Adrenal gland (tissue), 9 donors: ENCODE measurements at regions not wholly inside any gene's neighbourhood (a gene's known extent, or its start where the extent isn't known, plus 50 kb on each side); places are given as distances from the start of the nearest gene placed in this dataset.

Experiments used
- DNase-seq, 7 donors: peaks; one replicate each; pipeline ENCODE4 v3.0.0-alpha.2; 2019 to 2020
- H3K27ac ChIP-seq, 5 donors: fragments of 200-600 bp; sonication (generic) in 4 of 5; 1 replicate in 3 of 5; 2 replicates in 2 of 5; pipeline versions ENCODE4 v1.5.1 to v1.8.0; 2016 to 2020; ENCODE audit warnings: mild to moderate bottlenecking in 1 of 5
- H3K27me3 ChIP-seq: fragments of 200-600 bp; 2 replicates; pipeline ENCODE4 v1.8.0; 2021
- H3K36me3 ChIP-seq, 2 donors: fragments of 200-600 bp; replicated peaks in 1 of 2; 1 replicate in 1 of 2; 2 replicates in 1 of 2; pipeline versions ENCODE4 v1.5.1 to v1.8.0; 2018 to 2022
- H3K4me1 ChIP-seq, 2 donors: fragments of 200-600 bp; replicated peaks in 1 of 2; 1 replicate in 1 of 2; 2 replicates in 1 of 2; pipeline versions ENCODE4 v1.5.1 to v1.8.0; 2018 to 2021
- H3K4me3 ChIP-seq, 4 donors: fragments of 200-600 bp; sonication (generic) in 3 of 4; one replicate each; pipeline ENCODE4 v1.5.1; 2016 to 2018
- H3K9me3 ChIP-seq, 3 donors: fragments of 200-600 bp; sonication (generic) in 1 of 3; replicated peaks in 1 of 3; 1 replicate in 2 of 3; 2 replicates in 1 of 3; pipeline versions ENCODE4 v1.5.1 to v1.8.0; 2016 to 2021
- CTCF ChIP-seq, 6 experiments: fragments of 450-650 bp in 4 of 6; fragments of 200-600 bp in 2 of 6; sonication (generic) in 1 of 6; IDR thresholded peaks; 1 replicate in 5 of 6; 2 replicates in 1 of 6; pipeline versions ENCODE4 v1.5.1 to v1.8.0; 2016 to 2021; ENCODE audit warnings: antibody characterized with exemption in 6 of 6, mild to moderate bottlenecking in 2 of 6, moderate library complexity in 1 of 6
- POLR2A ChIP-seq, 2 donors: fragments of 450-650 bp; IDR thresholded peaks; one replicate each; pipeline ENCODE4 v1.6.1; 2017; ENCODE audit warnings: antibody characterized with exemption in 2 of 2, mild to moderate bottlenecking in 2 of 2, moderate library complexity in 1 of 2
- WGBS, 4 donors: extraction: QIAGEN DNeasy Blood & Tissue Kit in 2 of 4; methylation state at CpG; one replicate each; pipeline versions ENCODE4 v1.1.5 to v1.1.7; 2013 to 2017; 5-methylcytosine and 5-hydroxymethylcytosine counted together
- intact Hi-C, 2 donors: fragments of 100-400 bp; cut with DNase I; formaldehyde crosslinking; loops; one replicate each; pipeline versions ENCODE4 v1.14.1 to v1.15.0; 2022 to 2023
- donor health status: healthy with polysubstance abuse.
- donor health status: Bipolar disorder and iron deficiency.
- donor health status: DM: yes; HTN: yes; CAD: no.
- donor health status: DM: no; HTN: no; CAD: no.
- donor health status: DM: no; HTN: no; CAD: no.

GRCh38 chr2:58313926-58314325, 72.8 kb upstream of the FANCL start:
- Histone ChIP-seq H3K4me3 (no peak overlapping the region), H3K36me3 (no peaks in the 10 kb centered on the region), H3K27me3 (no peaks in the 10 kb centered on the region), H3K27ac (no peak overlapping the region), H3K4me1 (no peaks in the 10 kb centered on the region), H3K9me3 (no peaks in the 10 kb centered on the region)
- DNase-seq: no peak
- intact Hi-C loops: no loop called here
- 58 to 85% (median 75%) methylated on average over 2 of the region's 2 CpGs for WGBS, 4 donors
- no peak for TF ChIP-seq POLR2A (IDR thresholded peaks at IDR 0.05)
- no peak for TF ChIP-seq CTCF (IDR thresholded peaks at IDR 0.05)

- Histone ChIP-seq H3K27ac (no peak overlapping the region), H3K4me1 (no peaks in the 10 kb centered on the region), H3K27me3 (no peaks in the 10 kb centered on the region), H3K4me3 (no peak overlapping the region), H3K9me3 (no peaks in the 10 kb centered on the region), H3K36me3 (no peaks in the 10 kb centered on the region)
- no peak for DNase-seq
- intact Hi-C loops: no loop called here
- TF ChIP-seq POLR2A (IDR thresholded peaks at IDR 0.05): no peak
- no peak for TF ChIP-seq CTCF (IDR thresholded peaks at IDR 0.05)
These were observed 67.3 kb upstream of the FANCL start for GRCh38 chr2:58308435-58308834.

GRCh38 chr2:58304843-58305242, 63.7 kb upstream of the FANCL start:
- no peak for DNase-seq
- Histone ChIP-seq H3K27me3 (no peaks in the 10 kb centered on the region), H3K9me3 (no peaks in the 10 kb centered on the region), H3K4me1 (no peaks in the 10 kb centered on the region), H3K4me3 (no peak overlapping the region), H3K27ac (no peak overlapping the region), H3K36me3 (no peaks in the 10 kb centered on the region)
- intact Hi-C loops: no loop called here
- TF ChIP-seq CTCF (IDR thresholded peaks at IDR 0.05) (no peak), POLR2A (IDR thresholded peaks at IDR 0.05) (no peak)

GRCh38 chr2:58299123-58299522, 58.0 kb upstream of the FANCL start:
- Histone ChIP-seq H3K27ac (no peak overlapping the region), H3K27me3 (no peaks in the 10 kb centered on the region), H3K4me1 (no peaks in the 10 kb centered on the region), H3K4me3 (no peak overlapping the region), H3K9me3 (no peaks in the 10 kb centered on the region), H3K36me3 (no peaks in the 10 kb centered on the region)
- DNase-seq: no peak
- 69 to 82% (median 73%) methylated on average over 1 of the region's 1 CpG for WGBS, 4 donors
- TF ChIP-seq POLR2A (IDR thresholded peaks at IDR 0.05): no peak
- TF ChIP-seq CTCF (IDR thresholded peaks at IDR 0.05): no peak
- intact Hi-C loops: no loop called here
